ENCODE measurements at regions not wholly inside any gene's neighbourhood (a gene's known extent, or its start where the extent isn't known, plus 50 kb on each side); places are given as distances from the start of the nearest gene placed in this dataset.

DNA sequence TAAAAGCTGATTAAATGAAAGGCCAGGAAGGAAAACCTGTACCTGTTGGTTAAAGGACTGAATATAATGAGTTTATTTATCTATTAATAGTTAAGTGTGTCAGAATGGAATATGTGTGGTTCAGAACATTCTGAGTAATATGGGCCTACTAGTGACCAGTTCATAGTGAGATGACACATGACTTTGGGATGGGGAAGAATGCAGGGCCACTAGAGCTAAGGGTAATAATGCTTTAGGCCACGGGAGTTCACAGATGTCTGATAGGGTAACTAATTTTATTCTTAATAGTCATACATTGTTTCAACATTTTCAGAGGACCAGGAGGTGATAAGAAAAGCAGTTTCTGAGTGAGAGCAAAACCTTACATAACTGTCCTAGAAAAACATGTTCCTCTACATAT is 247.8 kb upstream of the OR4E1 start:
- WGBS: 83% methylated on average over 1 of the region's 1 CpG
- no peak for TF ChIP-seq EP300 (IDR thresholded peaks at IDR 0.05)
- no peak for TF ChIP-seq POLR2A (IDR thresholded peaks at IDR 0.05)
- TF ChIP-seq, protein P1, sequence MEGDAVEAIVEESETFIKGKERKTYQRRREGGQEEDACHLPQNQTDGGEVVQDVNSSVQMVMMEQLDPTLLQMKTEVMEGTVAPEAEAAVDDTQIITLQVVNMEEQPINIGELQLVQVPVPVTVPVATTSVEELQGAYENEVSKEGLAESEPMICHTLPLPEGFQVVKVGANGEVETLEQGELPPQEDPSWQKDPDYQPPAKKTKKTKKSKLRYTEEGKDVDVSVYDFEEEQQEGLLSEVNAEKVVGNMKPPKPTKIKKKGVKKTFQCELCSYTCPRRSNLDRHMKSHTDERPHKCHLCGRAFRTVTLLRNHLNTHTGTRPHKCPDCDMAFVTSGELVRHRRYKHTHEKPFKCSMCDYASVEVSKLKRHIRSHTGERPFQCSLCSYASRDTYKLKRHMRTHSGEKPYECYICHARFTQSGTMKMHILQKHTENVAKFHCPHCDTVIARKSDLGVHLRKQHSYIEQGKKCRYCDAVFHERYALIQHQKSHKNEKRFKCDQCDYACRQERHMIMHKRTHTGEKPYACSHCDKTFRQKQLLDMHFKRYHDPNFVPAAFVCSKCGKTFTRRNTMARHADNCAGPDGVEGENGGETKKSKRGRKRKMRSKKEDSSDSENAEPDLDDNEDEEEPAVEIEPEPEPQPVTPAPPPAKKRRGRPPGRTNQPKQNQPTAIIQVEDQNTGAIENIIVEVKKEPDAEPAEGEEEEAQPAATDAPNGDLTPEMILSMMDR (IDR thresholded peaks at IDR 0.05): no peak
- no peak for TF ChIP-seq POLR2AphosphoS5 (IDR thresholded peaks at IDR 0.05)
- no peak overlapping the region for H3K27ac ChIP-seq
- H3K9me3 ChIP-seq: no peaks in the 10 kb centered on the region
- H3K36me3 ChIP-seq: no peaks in the 10 kb centered on the region
- H3K4me3 ChIP-seq: no peak overlapping the region
- no peaks in the 10 kb centered on the region for H3K27me3 ChIP-seq
- no peaks in the 10 kb centered on the region for H3K4me1 ChIP-seq
- DNase-seq (ENCODE audit: low spot score in 2 of 2): no peak

DNA sequence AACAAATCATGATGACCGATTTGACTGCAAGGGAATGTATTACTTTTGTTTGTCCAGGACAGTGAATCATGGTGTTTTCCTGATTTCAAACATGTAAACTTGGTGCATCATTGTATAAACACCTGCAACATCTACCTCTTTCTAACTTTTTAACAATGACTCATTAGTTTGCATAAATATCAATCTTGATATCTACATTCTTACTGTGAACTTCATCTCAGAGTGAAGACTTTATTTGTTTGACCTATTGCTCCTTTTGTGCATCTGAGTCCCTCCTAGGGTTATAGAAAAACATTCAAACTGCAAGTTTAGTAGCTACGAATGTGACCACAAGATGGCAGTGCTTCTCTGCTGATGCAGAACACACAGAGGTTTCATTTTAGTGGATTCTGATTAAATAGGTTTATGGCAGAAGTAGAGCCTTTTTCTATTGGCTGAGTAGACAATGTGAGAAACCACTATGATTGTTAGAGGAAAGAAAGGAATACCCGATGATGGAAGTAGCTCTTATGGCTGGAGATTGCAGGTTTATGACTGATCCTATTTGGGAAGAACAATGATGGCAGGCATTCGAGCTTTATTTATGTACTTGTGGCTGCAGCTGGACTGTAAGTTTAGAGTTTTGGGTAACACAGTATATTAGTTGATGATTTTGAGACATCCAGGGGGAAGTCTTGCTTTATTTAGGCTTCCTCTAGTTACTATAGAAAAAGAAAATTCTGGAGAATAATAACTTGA is 244.2 kb upstream of the OR4E1 start:
- no peaks in the 10 kb centered on the region for H3K27me3 ChIP-seq
- no peaks in the 10 kb centered on the region for H3K4me1 ChIP-seq
- no peak for DNase-seq (ENCODE audit: low spot score in 2 of 2)
- TF ChIP-seq POLR2AphosphoS5 (IDR thresholded peaks at IDR 0.05): no peak
- TF ChIP-seq EP300 (IDR thresholded peaks at IDR 0.05): no peak
- TF ChIP-seq POLR2A (IDR thresholded peaks at IDR 0.05): no peak
- TF ChIP-seq, protein P1 (IDR thresholded peaks at IDR 0.05): peak in 1 of 2 donors; percentile 53
- no peak overlapping the region for H3K4me3 ChIP-seq
- no peaks in the 10 kb centered on the region for H3K36me3 ChIP-seq
- WGBS: 22% methylated on average over 4 of the region's 4 CpGs
- H3K27ac ChIP-seq: no peak overlapping the region
- H3K9me3 ChIP-seq: no peaks in the 10 kb centered on the region

DNA sequence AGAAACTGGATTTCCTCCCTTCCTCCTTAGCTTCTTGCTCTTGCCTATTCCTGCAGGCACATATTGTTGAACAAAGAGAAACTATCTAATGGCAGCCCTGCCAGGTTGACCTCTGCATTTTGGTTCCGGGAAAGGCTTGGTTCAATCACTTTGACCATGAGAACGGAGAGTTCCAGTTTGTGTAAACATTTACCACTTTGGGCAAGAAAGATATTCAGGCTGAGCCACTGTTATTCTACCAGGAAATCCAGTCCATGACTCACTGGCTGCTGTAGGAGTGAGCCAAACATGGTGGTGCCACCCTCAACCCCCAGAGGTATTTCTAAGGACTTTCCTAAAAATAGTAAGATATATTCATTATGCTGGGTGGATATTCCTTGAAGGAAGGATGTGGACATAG is 242.2 kb upstream of the OR4E1 start:
- no peak for TF ChIP-seq POLR2A (IDR thresholded peaks at IDR 0.05)
- no peak for TF ChIP-seq EP300 (IDR thresholded peaks at IDR 0.05)
- TF ChIP-seq POLR2AphosphoS5 (IDR thresholded peaks at IDR 0.05): no peak
- TF ChIP-seq, protein P1 (IDR thresholded peaks at IDR 0.05): no peak
- no peaks in the 10 kb centered on the region for H3K4me1 ChIP-seq
- no peak for DNase-seq (ENCODE audit: low spot score in 2 of 2)
- H3K9me3 ChIP-seq: no peaks in the 10 kb centered on the region
- no peaks in the 10 kb centered on the region for H3K27me3 ChIP-seq
- no peak overlapping the region for H3K4me3 ChIP-seq
- no peak overlapping the region for H3K27ac ChIP-seq
- 78% methylated on average over 2 of the region's 2 CpGs for WGBS
- no peaks in the 10 kb centered on the region for H3K36me3 ChIP-seq

DNA sequence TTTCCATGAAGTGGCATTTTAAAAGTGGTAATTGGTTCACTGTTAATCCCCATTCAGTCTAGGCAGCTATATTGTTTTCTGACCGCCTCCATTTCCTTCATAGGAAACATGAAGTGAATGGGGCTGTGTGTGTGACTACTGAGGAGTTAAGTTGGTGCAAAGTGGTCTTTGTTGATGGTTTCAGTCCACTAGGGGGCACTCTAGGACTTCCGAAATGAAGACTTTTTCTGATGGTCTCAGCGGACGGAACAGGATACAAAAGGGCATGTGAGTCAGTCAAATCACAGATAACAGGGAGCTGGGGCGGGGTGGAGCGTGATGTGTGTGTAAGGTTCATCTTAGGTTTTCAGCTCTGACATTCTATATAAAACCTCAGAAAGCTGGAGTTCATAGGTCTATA is 240.1 kb upstream of the OR4E1 start:
- no peak for DNase-seq (ENCODE audit: low spot score in 2 of 2)
- H3K4me1 ChIP-seq: no peaks in the 10 kb centered on the region
- TF ChIP-seq POLR2AphosphoS5 (IDR thresholded peaks at IDR 0.05) (no peak), EP300 (IDR thresholded peaks at IDR 0.05) (no peak), POLR2A (IDR thresholded peaks at IDR 0.05) (no peak)
- TF ChIP-seq, protein P1 (IDR thresholded peaks at IDR 0.05): peak in 1 of 2 donors; percentile 8
- H3K27me3 ChIP-seq: no peaks in the 10 kb centered on the region
- H3K4me3 ChIP-seq: no peak overlapping the region
- H3K9me3 ChIP-seq: no peaks in the 10 kb centered on the region
- no peaks in the 10 kb centered on the region for H3K36me3 ChIP-seq
- WGBS: 17% methylated on average over 6 of the region's 6 CpGs
- H3K27ac ChIP-seq: no peak overlapping the region

DNA sequence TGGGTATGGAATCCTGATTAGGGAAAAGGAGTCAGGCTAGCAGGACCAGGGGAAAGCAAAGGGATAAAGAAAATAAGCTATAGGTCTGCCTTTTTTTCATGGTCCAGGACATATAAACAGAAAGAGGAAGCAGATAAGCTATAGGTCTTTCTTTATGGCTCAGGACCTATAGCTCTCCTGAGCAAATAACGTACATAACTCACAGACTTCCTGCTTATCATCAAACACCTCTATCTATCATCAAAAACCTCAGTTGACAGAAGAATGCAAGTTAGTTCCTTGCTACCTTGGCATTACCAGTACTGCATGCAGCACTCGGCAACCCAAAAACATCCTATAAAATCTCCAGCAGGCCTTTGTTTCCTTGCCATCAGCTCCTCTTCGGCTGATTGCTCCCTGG is 238.7 kb upstream of the OR4E1 start:
- H3K9me3 ChIP-seq: no peaks in the 10 kb centered on the region
- no peak overlapping the region for H3K4me3 ChIP-seq
- H3K36me3 ChIP-seq: no peaks in the 10 kb centered on the region
- DNase-seq (ENCODE audit: low spot score in 2 of 2): no peak
- no peaks in the 10 kb centered on the region for H3K27me3 ChIP-seq
- 30% methylated on average over 3 of the region's 3 CpGs for WGBS
- TF ChIP-seq EP300 (IDR thresholded peaks at IDR 0.05) (no peak), POLR2A (IDR thresholded peaks at IDR 0.05) (no peak), POLR2AphosphoS5 (IDR thresholded peaks at IDR 0.05) (no peak)
- TF ChIP-seq, protein P1 (IDR thresholded peaks at IDR 0.05): no peak
- no peak overlapping the region for H3K27ac ChIP-seq
- H3K4me1 ChIP-seq: no peaks in the 10 kb centered on the region
